SK-N-SH (cell line): ENCODE measurements at regions not wholly inside any gene's neighbourhood (a gene's known extent, or its start where the extent isn't known, plus 50 kb on each side); places are given as distances from the start of the nearest gene placed in this dataset.

ENCODE experiments used
- CTCF ChIA-PET: fragments of 300-600, 350-600 bp; formaldehyde crosslinking; extraction: SDS; loops from one replicate; lab custom pipeline; 2021; lab: Yijun Ruan, JAX
- POLR2A ChIA-PET: fragments of 350-600 bp; sonication (Branson Sonifier 250); formaldehyde crosslinking; extraction: SDS; loops from one replicate; lab custom pipeline; 2020; ENCODE audit warnings: antibody characterized with exemption, inconsistent platforms; lab: Yijun Ruan, JAX
- DNase-seq: peaks from one replicate; pipeline ENCODE4 v3.0.0; 2012
- H2AFZ ChIP-seq: fragments of 200-600 bp; sonication (generic); 2 replicates; pipeline ENCODE4 v1.8.1; 2016; ENCODE audit warnings: antibody characterized with exemption, mild to moderate bottlenecking, low read depth
- H3F3A ChIP-seq: fragments of 200-600 bp; sonication (generic); replicated peaks from 2 replicates; pipeline ENCODE3; 2016; ENCODE audit warnings: antibody characterized with exemption, mild to moderate bottlenecking; ENCODE audit not compliant: insufficient read depth
- H3K27ac ChIP-seq, 2 experiments: fragments of 200-500 bp in 1 of 2; fragments of 200-600 bp in 1 of 2; sonication (Bioruptor generic) in 1 of 2; sonication (generic), shearing (Covaris generic) in 1 of 2; 2 replicates each; pipeline versions ENCODE4 v1.5.1 to v1.6.1; 2014 to 2016; ENCODE audit warnings: low read depth in 2 of 2, inconsistent platforms in 1 of 2, low read length in 1 of 2, mild to moderate bottlenecking in 1 of 2, mixed read lengths in 1 of 2
- H3K27me3 ChIP-seq: fragments of 200-600 bp; sonication (generic), shearing (Covaris generic); 2 replicates; pipeline ENCODE4 v1.6.1; 2016; ENCODE audit warnings: mixed run types; ENCODE audit not compliant: insufficient read depth
- H3K36me3 ChIP-seq, 2 experiments: fragments of 200-500 bp in 1 of 2; fragments of 200-600 bp in 1 of 2; sonication (Bioruptor generic) in 1 of 2; sonication (generic) in 1 of 2; replicated peaks in 1 of 2; 2 replicates each; pipeline versions ENCODE3 to v1.5.1; 2014 to 2016; ENCODE audit warnings: low read length in 1 of 2, mild to moderate bottlenecking in 1 of 2; ENCODE audit not compliant: insufficient read depth in 2 of 2, control insufficient read depth in 1 of 2
- H3K4me1 ChIP-seq, 2 experiments: fragments of 200-500 bp in 1 of 2; fragments of 200-600 bp in 1 of 2; sonication (Bioruptor generic) in 1 of 2; sonication (generic), shearing (Covaris generic) in 1 of 2; 2 replicates each; pipeline versions ENCODE4 v1.5.1 to v1.6.1; 2014 to 2016; ENCODE audit warnings: low read depth in 1 of 2, low read length in 1 of 2, mixed run types in 1 of 2; ENCODE audit not compliant: insufficient read depth in 2 of 2, control insufficient read depth in 1 of 2
- H3K4me2 ChIP-seq: fragments of 200-600 bp; sonication (generic), shearing (Covaris generic); 2 replicates; pipeline ENCODE4 v1.6.1; 2017; ENCODE audit warnings: mixed run types
- H3K4me3 ChIP-seq, 2 experiments: fragments of 200-500 bp in 1 of 2; fragments of 200-600 bp in 1 of 2; sonication (Bioruptor generic) in 1 of 2; sonication (generic), shearing (Covaris generic) in 1 of 2; 2 replicates each; pipeline versions ENCODE4 v1.5.1 to v1.8.1; 2014 to 2016; ENCODE audit warnings: low read depth in 2 of 2, inconsistent platforms in 1 of 2, low read length in 1 of 2, mild to moderate bottlenecking in 1 of 2, mixed read lengths in 1 of 2, moderate library complexity in 1 of 2
- H3K79me2 ChIP-seq: fragments of 200-600 bp; sonication (generic); 2 replicates; pipeline ENCODE4 v1.8.1; 2017; ENCODE audit warnings: mild to moderate bottlenecking; ENCODE audit not compliant: insufficient read depth
- H3K9ac ChIP-seq: fragments of 200-600 bp; sonication (generic); 2 replicates; pipeline ENCODE4 v1.6.1; 2017; ENCODE audit warnings: mixed run types
- H3K9me2 ChIP-seq: fragments of 200-600 bp; sonication (generic); 2 replicates; pipeline ENCODE4 v1.6.1; 2017; ENCODE audit warnings: mixed run types
- H3K9me3 ChIP-seq: fragments of 200-600 bp; sonication (generic); 2 replicates; pipeline ENCODE4 v1.6.1; 2017; ENCODE audit warnings: mixed run types, mild to moderate bottlenecking, moderate library complexity
- H4K20me1 ChIP-seq: fragments of 200-600 bp; sonication (generic); 2 replicates; pipeline ENCODE4 v1.6.1; 2017; ENCODE audit warnings: mild to moderate bottlenecking, mixed run types; ENCODE audit not compliant: insufficient read depth
- ELF1 ChIP-seq: IDR thresholded peaks from 2 replicates; pipeline ENCODE4 v1.4.0; 2012
- EZH2phosphoT487 ChIP-seq: fragments of 200-600 bp; sonication (generic); IDR thresholded peaks from 2 replicates; pipeline ENCODE4 v1.6.1; 2017; ENCODE audit warnings: low read depth, mixed run types, mild to moderate bottlenecking, antibody characterized with exemption, moderate library complexity, borderline replicate concordance
- FOSL2 ChIP-seq: IDR thresholded peaks from 2 replicates; pipeline ENCODE4 v1.4.0; 2012; ENCODE audit warnings: low read depth, mild to moderate bottlenecking, moderate library complexity, borderline replicate concordance
- FOXJ3 ChIP-seq: sonication (generic); formaldehyde crosslinking; IDR thresholded peaks from 2 replicates; pipeline ENCODE4 v1.5.1; 2020; ENCODE audit warnings: mild to moderate bottlenecking, missing genetic modification reagents
- GABPA ChIP-seq: IDR thresholded peaks from 2 replicates; pipeline ENCODE4 v1.4.0; 2012; ENCODE audit warnings: low read depth, mild to moderate bottlenecking
- GATA2 ChIP-seq: sonication (generic); formaldehyde crosslinking; IDR thresholded peaks from 2 replicates; pipeline ENCODE4 v1.5.0; 2020; ENCODE audit warnings: mild to moderate bottlenecking, missing genetic modification reagents
- MEF2A ChIP-seq: IDR thresholded peaks from 2 replicates; pipeline ENCODE4 v1.4.0; 2012; ENCODE audit warnings: low read depth, borderline replicate concordance
- NFIC ChIP-seq: IDR thresholded peaks from 2 replicates; pipeline ENCODE4 v1.4.0; 2012; ENCODE audit warnings: borderline replicate concordance
- NRF1 ChIP-seq: IDR thresholded peaks from 2 replicates; pipeline ENCODE4 v1.6.1; 2012; ENCODE audit warnings: low read depth, mild to moderate bottlenecking, low read length
- RAD21 ChIP-seq: IDR thresholded peaks from 2 replicates; pipeline ENCODE4 v1.6.1; 2012; ENCODE audit warnings: mild to moderate bottlenecking, low read length
- RCOR1 ChIP-seq: fragments of 150-350 bp; IDR thresholded peaks from 2 replicates; pipeline ENCODE4 v1.6.1; 2017; ENCODE audit warnings: antibody characterized with exemption, low read length
- RFX5 ChIP-seq: IDR thresholded peaks from 2 replicates; pipeline ENCODE4 v1.6.1; 2012; ENCODE audit warnings: mild to moderate bottlenecking, improper control_type of control experiment, low read length
- RXRA ChIP-seq: IDR thresholded peaks from 2 replicates; pipeline ENCODE4 v1.4.0; 2012; ENCODE audit warnings: low read depth, mild to moderate bottlenecking, borderline replicate concordance
- SMC3 ChIP-seq: IDR thresholded peaks from 2 replicates; pipeline ENCODE4 v1.6.1; 2012; ENCODE audit warnings: low read depth, low read length, improper control_type of control experiment
- TAF1 ChIP-seq: IDR thresholded peaks from 2 replicates; pipeline ENCODE4 v1.6.1; 2012; ENCODE audit warnings: low read depth, mild to moderate bottlenecking, low read length, moderate library complexity, borderline replicate concordance
- TCF12 ChIP-seq: IDR thresholded peaks from 2 replicates; pipeline ENCODE4 v1.4.0; 2012
- YY1 ChIP-seq: IDR thresholded peaks from 2 replicates; pipeline ENCODE4 v1.4.0; 2012; ENCODE audit warnings: low read depth, mild to moderate bottlenecking
- WGBS: methylation state at CpG from one replicate; pipeline ENCODE4 v1.1.6; 2017; ENCODE audit warnings: low lambda C conversion rate; 5-methylcytosine and 5-hydroxymethylcytosine counted together
- TF ChIP-seq, protein P1 (sequence below): fragments of 150-350 bp; IDR thresholded peaks from 2 replicates; pipeline ENCODE4 v1.6.1; 2017; ENCODE audit warnings: antibody characterized with exemption, low read length, low read depth, borderline replicate concordance
- TF ChIP-seq, protein P2 (sequence below): IDR thresholded peaks from 2 replicates; pipeline ENCODE4 v1.4.0; 2012; ENCODE audit warnings: low read depth, borderline replicate concordance
- TF ChIP-seq, protein P3 (sequence below): IDR thresholded peaks from 2 replicates; pipeline ENCODE4 v1.4.0; 2012; ENCODE audit warnings: low read depth
- TF ChIP-seq, protein P4 (sequence below): IDR thresholded peaks from 2 replicates; pipeline ENCODE4; 2012
- TF ChIP-seq, protein P5 (sequence below): IDR thresholded peaks from 2 replicates; pipeline ENCODE4 v1.4.0; 2012; ENCODE audit warnings: low read depth, borderline replicate concordance

DNA sequence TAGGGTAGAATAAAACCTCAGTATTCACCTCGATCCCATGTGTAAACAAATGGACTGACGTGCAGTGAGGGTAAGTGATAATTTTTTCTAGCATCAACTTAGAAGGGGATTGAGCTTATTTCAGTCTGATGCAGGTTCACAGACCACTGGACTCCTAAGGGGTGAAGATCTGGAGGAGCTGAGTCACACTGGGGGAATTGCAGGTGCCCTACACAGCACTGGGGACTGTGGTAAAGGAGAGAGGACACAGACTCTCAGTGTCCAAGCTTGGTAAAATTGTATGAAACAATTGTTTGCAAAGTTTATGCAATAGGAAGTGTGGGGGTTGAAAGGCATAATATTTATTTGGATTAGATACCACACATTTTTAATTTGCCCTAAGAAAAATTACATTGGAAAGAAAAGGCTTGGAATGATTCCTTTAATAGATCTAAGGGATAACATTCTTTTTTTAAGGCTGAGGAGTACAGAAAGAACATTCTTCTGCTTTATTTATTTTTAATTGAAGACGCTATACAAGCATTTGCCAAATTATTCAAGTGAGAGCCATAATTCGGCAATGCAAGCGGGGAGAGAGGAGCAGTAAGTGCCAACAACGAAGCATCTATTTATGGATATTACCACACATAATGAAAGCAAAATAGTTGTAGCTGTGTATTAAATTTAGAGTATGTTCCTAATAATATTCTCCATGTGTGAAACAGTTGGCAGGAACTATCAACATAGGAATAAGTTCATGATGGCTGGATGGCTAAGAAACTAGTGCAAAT lies 766.9 kb upstream of the ADAMTS16 start (continued):
- no peak for TF ChIP-seq FOXJ3 (CRISPR knock-in tag)
- no peak for TF ChIP-seq RFX5
- TF ChIP-seq, protein P1, sequence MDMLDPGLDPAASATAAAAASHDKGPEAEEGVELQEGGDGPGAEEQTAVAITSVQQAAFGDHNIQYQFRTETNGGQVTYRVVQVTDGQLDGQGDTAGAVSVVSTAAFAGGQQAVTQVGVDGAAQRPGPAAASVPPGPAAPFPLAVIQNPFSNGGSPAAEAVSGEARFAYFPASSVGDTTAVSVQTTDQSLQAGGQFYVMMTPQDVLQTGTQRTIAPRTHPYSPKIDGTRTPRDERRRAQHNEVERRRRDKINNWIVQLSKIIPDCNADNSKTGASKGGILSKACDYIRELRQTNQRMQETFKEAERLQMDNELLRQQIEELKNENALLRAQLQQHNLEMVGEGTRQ: no peak
- no peak for TF ChIP-seq TCF12
- TF ChIP-seq, protein P2, sequence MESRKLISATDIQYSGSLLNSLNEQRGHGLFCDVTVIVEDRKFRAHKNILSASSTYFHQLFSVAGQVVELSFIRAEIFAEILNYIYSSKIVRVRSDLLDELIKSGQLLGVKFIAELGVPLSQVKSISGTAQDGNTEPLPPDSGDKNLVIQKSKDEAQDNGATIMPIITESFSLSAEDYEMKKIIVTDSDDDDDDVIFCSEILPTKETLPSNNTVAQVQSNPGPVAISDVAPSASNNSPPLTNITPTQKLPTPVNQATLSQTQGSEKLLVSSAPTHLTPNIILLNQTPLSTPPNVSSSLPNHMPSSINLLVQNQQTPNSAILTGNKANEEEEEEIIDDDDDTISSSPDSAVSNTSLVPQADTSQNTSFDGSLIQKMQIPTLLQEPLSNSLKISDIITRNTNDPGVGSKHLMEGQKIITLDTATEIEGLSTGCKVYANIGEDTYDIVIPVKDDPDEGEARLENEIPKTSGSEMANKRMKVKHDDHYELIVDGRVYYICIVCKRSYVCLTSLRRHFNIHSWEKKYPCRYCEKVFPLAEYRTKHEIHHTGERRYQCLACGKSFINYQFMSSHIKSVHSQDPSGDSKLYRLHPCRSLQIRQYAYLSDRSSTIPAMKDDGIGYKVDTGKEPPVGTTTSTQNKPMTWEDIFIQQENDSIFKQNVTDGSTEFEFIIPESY: no peak
- TF ChIP-seq SMC3: no peak
- no peak for TF ChIP-seq RXRA
- TF ChIP-seq, protein P3, sequence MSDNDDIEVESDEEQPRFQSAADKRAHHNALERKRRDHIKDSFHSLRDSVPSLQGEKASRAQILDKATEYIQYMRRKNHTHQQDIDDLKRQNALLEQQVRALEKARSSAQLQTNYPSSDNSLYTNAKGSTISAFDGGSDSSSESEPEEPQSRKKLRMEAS: no peak
- TF ChIP-seq YY1: no peak

DNA sequence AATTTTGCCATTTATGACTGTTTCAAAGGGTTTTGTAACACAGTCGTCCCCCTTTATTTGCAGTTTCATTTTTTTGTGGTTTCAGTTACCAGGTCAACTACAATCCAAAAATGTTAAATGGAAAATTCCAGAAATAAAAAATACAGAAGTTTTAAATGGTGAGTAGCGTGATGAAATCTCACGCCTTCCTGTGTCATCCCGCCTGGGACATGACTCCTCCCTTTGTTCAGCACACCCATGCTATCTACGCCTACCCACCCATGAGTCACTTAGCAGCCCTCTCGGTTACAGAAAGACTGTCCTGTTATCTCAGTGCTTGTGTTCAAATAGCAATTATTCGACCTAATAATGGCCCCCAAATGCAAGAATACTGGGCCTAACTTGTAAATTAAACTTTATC lies 765.3 kb upstream of the ADAMTS16 start:
- Histone ChIP-seq H3K27me3 (no peaks in the 10 kb centered on the region), H4K20me1 (no peaks in the 10 kb centered on the region), H3K9ac (no peak overlapping the region), H3K36me3 (no peaks in the 10 kb centered on the region), H3K79me2 (no peaks in the 10 kb centered on the region), H3K9me2 (no peaks in the 10 kb centered on the region), H3K4me1 (no peaks in the 10 kb centered on the region), H3K9me3 (no peaks in the 10 kb centered on the region), H2AFZ (no peak overlapping the region), H3K4me3 (no peak overlapping the region), H3F3A (no peaks in the 10 kb centered on the region), H3K4me2 (no peak overlapping the region), H3K27ac (no peak overlapping the region)
- ChIA-PET CTCF (no interaction called here), POLR2A (no interaction called here)
- DNase-seq: no peak
- TF ChIP-seq FOSL2 (no peak), ELF1 (no peak), TAF1 (no peak), EZH2phosphoT487 (no peak), RAD21 (no peak), TCF12 (no peak), RCOR1 (no peak), NRF1 (no peak), YY1 (no peak), NFIC (no peak), GABPA (no peak), GATA2 (no peak), MEF2A (no peak)
- TF ChIP-seq, protein P4, sequence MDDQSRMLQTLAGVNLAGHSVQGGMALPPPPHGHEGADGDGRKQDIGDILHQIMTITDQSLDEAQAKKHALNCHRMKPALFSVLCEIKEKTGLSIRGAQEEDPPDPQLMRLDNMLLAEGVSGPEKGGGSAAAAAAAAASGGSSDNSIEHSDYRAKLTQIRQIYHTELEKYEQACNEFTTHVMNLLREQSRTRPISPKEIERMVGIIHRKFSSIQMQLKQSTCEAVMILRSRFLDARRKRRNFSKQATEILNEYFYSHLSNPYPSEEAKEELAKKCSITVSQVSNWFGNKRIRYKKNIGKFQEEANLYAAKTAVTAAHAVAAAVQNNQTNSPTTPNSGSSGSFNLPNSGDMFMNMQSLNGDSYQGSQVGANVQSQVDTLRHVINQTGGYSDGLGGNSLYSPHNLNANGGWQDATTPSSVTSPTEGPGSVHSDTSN: no peak
- TF ChIP-seq, protein P5, sequence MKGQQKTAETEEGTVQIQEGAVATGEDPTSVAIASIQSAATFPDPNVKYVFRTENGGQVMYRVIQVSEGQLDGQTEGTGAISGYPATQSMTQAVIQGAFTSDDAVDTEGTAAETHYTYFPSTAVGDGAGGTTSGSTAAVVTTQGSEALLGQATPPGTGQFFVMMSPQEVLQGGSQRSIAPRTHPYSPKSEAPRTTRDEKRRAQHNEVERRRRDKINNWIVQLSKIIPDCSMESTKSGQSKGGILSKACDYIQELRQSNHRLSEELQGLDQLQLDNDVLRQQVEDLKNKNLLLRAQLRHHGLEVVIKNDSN: no peak
- TF ChIP-seq, protein P3: no peak
- WGBS: 3% methylated on average over 7 of the region's 7 CpGs
